Hindlimb muscle (tissue), 1 donor: ENCODE measurements at regions not wholly inside any gene's neighbourhood (a gene's known extent, or its start where the extent isn't known, plus 50 kb on each side); places are given as distances from the start of the nearest gene placed in this dataset.

Experiments
- DNase-seq: peaks from one replicate; pipeline ENCODE4 v3.0.0-alpha.2; 2013

GRCh38 chr6:109295109-109295773, 87.0 kb downstream of the CD164 start:
- DNase-seq, result no peak

GRCh38 chr6:109292983-109293586, 89.2 kb downstream of the CD164 start:
- no peak for DNase-seq

GRCh38 chr6:109292420-109292819, 89.8 kb downstream of the CD164 start:
- no peak for DNase-seq

GRCh38 chr6:109291902-109292301, 90.4 kb downstream of the CD164 start:
- DNase-seq, result no peak

- DNase-seq, result no peak
Measured at GRCh38 chr6:109290143-109290931, 91.9 kb downstream of the CD164 start.

- DNase-seq, result no peak
Measured at GRCh38 chr6:109285366-109285765, 96.9 kb downstream of the CD164 start.

GRCh38 chr6:109284675-109285074, 97.6 kb downstream of the CD164 start:
- DNase-seq, result no peak

- no peak for DNase-seq
Measured at GRCh38 chr6:109282756-109283155, 99.5 kb downstream of the CD164 start.

GRCh38 chr6:109279628-109280027, 102.6 kb downstream of the CD164 start:
- DNase-seq, result no peak

GRCh38 chr6:109271622-109272021, 110.6 kb downstream of the CD164 start:
- DNase-seq, result no peak

GRCh38 chr6:109269953-109270517, 112.2 kb downstream of the CD164 start:
- DNase-seq, result no peak

- no peak for DNase-seq
Measured at GRCh38 chr6:109269057-109269456, 113.2 kb downstream of the CD164 start.

GRCh38 chr6:109265530-109265929, 116.7 kb downstream of the CD164 start:
- DNase-seq, result no peak

GRCh38 chr6:109263873-109264700, 118.2 kb downstream of the CD164 start:
- no peak for DNase-seq

- no peak for DNase-seq
Measured at GRCh38 chr6:109262261-109262660, 120.0 kb downstream of the CD164 start.

- DNase-seq, result no peak
Measured at GRCh38 chr6:109261811-109262210, 120.5 kb downstream of the CD164 start.

- no peak for DNase-seq
Measured at GRCh38 chr6:109260701-109261100, 121.6 kb downstream of the CD164 start.

- no peak for DNase-seq
Measured at GRCh38 chr6:109260126-109260525, 122.1 kb downstream of the CD164 start.

GRCh38 chr6:109258129-109258528, 124.1 kb downstream of the CD164 start:
- no peak for DNase-seq

GRCh38 chr6:109257494-109257893, 124.8 kb downstream of the CD164 start:
- no peak for DNase-seq

- DNase-seq, result no peak
Measured at GRCh38 chr6:109255946-109256640, 126.2 kb downstream of the CD164 start.

GRCh38 chr6:109255087-109255486, 127.2 kb downstream of the CD164 start:
- DNase-seq, result no peak
